ENCODE measurements at regions not wholly inside any gene's neighbourhood (a gene's known extent, or its start where the extent isn't known, plus 50 kb on each side); places are given as distances from the start of the nearest gene placed in this dataset.

- TF ChIP-seq EZH2phosphoT487 (IDR thresholded peaks at IDR 0.05; ENCODE audit: insufficient read depth, low read depth) (no peak), EZH2 (IDR thresholded peaks at IDR 0.05; ENCODE audit: insufficient read depth, poor library complexity, severe bottlenecking) (no peak)
Measured at GRCh38 chr5:128665747-128666355, 127.8 kb upstream of the FBN2 start.
